22Rv1 (cell line): ENCODE measurements at regions not wholly inside any gene's neighbourhood (a gene's known extent, or its start where the extent isn't known, plus 50 kb on each side); places are given as distances from the start of the nearest gene placed in this dataset.

Experiments
- ZFX ChIP-seq: fragments of 450-650 bp; IDR thresholded peaks from 2 replicates; pipeline ENCODE4 v1.6.1; 2017; ENCODE audit warnings: antibody characterized with exemption, borderline replicate concordance
- TF ChIP-seq, protein P1 (sequence below): fragments of 450-650 bp; IDR thresholded peaks from 2 replicates; pipeline ENCODE4 v1.5.1; 2017; ENCODE audit warnings: mild to moderate bottlenecking

DNA sequence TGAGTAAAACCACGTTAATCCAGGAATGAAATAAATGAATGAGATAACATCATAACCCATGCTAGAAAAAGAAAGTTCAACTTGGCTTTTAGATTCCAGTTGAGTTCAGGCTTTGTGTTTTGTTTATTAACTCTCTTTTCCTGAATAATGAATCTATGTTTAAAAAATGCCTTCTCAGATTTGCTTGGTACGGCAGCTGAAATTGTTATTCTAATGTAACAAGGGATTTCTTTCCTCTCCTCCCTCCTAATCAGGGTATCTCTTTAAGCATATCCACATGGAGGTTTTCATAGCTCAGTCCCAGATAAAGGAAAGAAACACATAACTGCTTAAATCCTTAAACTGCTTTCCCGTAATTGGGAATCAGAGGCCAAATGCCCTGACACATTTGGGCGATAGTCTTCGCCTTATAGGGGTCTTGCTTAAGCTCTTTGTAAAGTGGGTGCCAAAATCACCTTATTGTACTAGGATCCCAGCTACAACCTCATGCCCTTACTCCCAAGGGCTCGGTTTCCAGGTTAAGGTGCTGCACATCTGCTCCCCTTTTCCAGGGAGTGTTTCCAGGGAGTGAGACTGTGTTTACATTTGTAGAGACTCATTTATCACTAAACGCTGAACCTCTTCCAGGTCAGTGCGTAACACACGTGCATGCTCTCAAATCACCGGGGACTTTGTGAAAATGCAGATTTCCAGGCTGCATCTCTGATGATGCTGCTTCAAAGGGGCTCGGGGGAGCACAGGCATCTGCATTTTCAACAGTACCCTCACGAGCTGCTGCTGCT is 142.8 kb upstream of the FOXF1 start:
- TF ChIP-seq, protein P1, sequence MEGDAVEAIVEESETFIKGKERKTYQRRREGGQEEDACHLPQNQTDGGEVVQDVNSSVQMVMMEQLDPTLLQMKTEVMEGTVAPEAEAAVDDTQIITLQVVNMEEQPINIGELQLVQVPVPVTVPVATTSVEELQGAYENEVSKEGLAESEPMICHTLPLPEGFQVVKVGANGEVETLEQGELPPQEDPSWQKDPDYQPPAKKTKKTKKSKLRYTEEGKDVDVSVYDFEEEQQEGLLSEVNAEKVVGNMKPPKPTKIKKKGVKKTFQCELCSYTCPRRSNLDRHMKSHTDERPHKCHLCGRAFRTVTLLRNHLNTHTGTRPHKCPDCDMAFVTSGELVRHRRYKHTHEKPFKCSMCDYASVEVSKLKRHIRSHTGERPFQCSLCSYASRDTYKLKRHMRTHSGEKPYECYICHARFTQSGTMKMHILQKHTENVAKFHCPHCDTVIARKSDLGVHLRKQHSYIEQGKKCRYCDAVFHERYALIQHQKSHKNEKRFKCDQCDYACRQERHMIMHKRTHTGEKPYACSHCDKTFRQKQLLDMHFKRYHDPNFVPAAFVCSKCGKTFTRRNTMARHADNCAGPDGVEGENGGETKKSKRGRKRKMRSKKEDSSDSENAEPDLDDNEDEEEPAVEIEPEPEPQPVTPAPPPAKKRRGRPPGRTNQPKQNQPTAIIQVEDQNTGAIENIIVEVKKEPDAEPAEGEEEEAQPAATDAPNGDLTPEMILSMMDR = no peak
- TF ChIP-seq ZFX = no peak
